BJ (cell line): ENCODE measurements at regions not wholly inside any gene's neighbourhood (a gene's known extent, or its start where the extent isn't known, plus 50 kb on each side); places are given as distances from the start of the nearest gene placed in this dataset.
A peak's percentile ranks its signal among the peaks of the same experiment; 100 is the strongest.

Experiments used
- CTCF ChIA-PET: fragments of 350-600 bp; formaldehyde crosslinking; extraction: SDS; loops from one replicate; lab custom pipeline; 2021; ENCODE audit warnings: antibody characterized with exemption, inconsistent platforms; lab: Yijun Ruan, JAX
- POLR2A ChIA-PET: fragments of 300-600 bp; sonication (Branson Sonifier 250); formaldehyde crosslinking; extraction: SDS; loops from one replicate; lab custom pipeline; 2021; ENCODE audit warnings: antibody characterized with exemption; lab: Charles Lee
- DNase-seq: peaks from one replicate; pipeline ENCODE4 v3.0.0-alpha.2; 2011; ENCODE audit warnings: low read depth
- H3K27me3 ChIP-seq: 2 replicates; pipeline ENCODE4 v1.6.0; 2011; ENCODE audit warnings: low read length; ENCODE audit not compliant: control insufficient read depth, insufficient read depth
- H3K36me3 ChIP-seq: 2 replicates; pipeline ENCODE4 v1.5.1; 2011; ENCODE audit warnings: low read length; ENCODE audit not compliant: control insufficient read depth, insufficient read depth
- H3K4me3 ChIP-seq: 2 replicates; pipeline ENCODE4 v1.5.1; 2011; ENCODE audit warnings: low read depth, mild to moderate bottlenecking, control low read depth, low read length
- TF ChIP-seq, protein P1 (sequence below): IDR thresholded peaks from 2 replicates; pipeline ENCODE4 v1.5.1; 2011; ENCODE audit warnings: low read depth, mild to moderate bottlenecking, control low read depth, inconsistent platforms, low read length, moderate library complexity; ENCODE audit not compliant: insufficient read depth

DNA sequence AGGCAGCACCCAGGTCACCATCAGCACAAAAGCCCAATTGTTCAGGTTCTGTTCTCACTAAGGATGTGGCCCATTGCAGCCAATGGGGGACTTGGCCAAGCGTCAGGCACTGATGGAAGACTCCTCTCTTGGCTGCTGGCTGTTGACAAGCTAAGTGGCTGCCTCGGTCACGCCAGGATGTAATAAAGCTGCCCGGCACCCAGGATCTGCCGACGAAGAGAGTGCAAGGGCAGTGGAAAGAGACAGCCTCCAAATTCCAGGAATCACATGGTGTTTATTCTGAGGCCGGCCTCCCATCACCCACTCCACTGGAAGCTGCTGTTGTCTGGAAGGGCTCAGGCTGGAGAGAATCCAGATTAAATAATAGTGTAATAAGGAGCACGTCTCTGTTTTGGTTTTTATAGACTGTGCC is 451.8 kb upstream of the TBX3 start:
- ChIA-PET POLR2A (no interaction called here), CTCF (interaction anchor here (1.1 to 1.2 kb wide), 2 partner anchors 14 to 20 kb away, joined by 3 read pairs; no protein-coding TSS in a partner anchor)
- TF ChIP-seq, protein P1, sequence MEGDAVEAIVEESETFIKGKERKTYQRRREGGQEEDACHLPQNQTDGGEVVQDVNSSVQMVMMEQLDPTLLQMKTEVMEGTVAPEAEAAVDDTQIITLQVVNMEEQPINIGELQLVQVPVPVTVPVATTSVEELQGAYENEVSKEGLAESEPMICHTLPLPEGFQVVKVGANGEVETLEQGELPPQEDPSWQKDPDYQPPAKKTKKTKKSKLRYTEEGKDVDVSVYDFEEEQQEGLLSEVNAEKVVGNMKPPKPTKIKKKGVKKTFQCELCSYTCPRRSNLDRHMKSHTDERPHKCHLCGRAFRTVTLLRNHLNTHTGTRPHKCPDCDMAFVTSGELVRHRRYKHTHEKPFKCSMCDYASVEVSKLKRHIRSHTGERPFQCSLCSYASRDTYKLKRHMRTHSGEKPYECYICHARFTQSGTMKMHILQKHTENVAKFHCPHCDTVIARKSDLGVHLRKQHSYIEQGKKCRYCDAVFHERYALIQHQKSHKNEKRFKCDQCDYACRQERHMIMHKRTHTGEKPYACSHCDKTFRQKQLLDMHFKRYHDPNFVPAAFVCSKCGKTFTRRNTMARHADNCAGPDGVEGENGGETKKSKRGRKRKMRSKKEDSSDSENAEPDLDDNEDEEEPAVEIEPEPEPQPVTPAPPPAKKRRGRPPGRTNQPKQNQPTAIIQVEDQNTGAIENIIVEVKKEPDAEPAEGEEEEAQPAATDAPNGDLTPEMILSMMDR, result no peak
- DNase-seq, result peak; percentile 64
- Histone ChIP-seq H3K27me3 (no peaks in the 10 kb centered on the region), H3K4me3 (no peak overlapping the region), H3K36me3 (no peaks in the 10 kb centered on the region)

DNA sequence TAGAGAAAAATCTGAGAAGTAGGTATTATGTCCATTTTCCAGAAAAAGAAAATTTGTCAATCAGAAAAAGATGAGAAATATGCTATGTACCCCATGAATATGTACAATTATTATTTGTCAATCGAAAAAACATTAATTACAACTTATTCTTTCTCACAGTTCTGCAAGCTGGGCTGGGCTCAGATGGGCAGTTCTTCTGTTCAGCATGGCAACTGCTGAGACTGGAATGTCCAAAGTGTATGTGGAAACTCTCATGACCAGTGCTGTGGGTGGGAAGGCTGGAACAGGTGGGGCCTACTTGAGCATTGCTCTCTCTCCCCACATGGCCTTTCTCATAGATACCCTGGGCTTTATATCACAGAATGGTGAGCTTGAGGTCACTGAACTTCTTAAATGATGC is 450.3 kb upstream of the TBX3 start:
- Histone ChIP-seq H3K27me3 (no peaks in the 10 kb centered on the region), H3K4me3 (no peak overlapping the region), H3K36me3 (no peaks in the 10 kb centered on the region)
- ChIA-PET CTCF (interaction anchor here (1.0 kb wide), 1 partner anchor 61 kb away, joined by 3 read pairs; no protein-coding TSS in a partner anchor), POLR2A (no interaction called here)
- TF ChIP-seq, protein P1, result no peak
- no peak for DNase-seq

DNA sequence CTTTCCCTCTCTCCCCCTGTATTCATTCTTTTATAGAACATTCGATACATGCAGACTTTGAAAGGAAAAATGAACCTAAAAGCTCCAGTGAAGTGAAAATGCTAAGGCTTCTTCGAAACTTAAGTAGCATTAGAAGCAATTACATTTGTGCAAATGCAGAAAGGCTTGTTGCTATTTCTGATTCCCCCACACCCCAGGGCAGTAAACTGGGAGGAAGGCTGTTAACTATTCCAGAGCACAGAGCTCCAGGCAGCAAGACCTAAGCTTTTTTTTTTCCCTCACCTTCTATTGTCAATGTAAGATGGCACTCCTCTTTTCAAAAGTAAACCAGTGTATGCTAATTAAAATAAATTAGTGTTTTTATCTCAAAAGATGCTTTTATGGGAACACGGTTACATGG is 448.9 kb upstream of the TBX3 start:
- H3K36me3 ChIP-seq, result no peaks in the 10 kb centered on the region
- H3K27me3 ChIP-seq, result no peaks in the 10 kb centered on the region
- TF ChIP-seq, protein P1, result no peak
- no peak overlapping the region for H3K4me3 ChIP-seq
- CTCF ChIA-PET, result interaction anchor here (0.6 to 1.4 kb wide), 4 partner anchors 9 to 879 kb away, joined by 3 to 5 read pairs (median 4); no protein-coding TSS in a partner anchor
- POLR2A ChIA-PET, result interaction anchor here (0.5 kb wide), 1 partner anchor 386 kb away, joined by 3 read pairs; no protein-coding TSS in a partner anchor
- no peak for DNase-seq

DNA sequence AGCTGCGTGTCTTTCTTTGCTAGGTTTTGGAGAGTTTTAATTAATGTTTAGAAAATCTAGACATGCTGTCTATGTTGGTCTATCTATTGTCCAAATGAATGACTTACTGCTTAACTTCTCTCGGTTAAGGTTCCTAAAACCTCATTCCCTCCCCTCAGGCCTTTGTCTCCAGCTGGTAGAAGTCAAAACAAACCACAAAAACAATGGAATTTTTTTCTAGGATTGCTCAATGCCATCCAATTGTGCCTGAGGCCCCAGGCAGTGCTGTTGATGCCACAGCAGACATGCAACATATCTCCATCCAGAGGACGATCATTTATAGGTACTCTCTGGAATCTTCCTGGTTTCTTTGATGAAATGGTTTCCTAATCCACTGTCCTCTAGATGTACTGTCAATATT is 448.2 kb upstream of the TBX3 start:
- Histone ChIP-seq H3K27me3 (no peaks in the 10 kb centered on the region), H3K36me3 (no peaks in the 10 kb centered on the region), H3K4me3 (no peak overlapping the region)
- peak; percentile 50 for DNase-seq
- ChIA-PET POLR2A (interaction anchor here (0.7 kb wide), 1 partner anchor 443 kb away, joined by 3 read pairs; no protein-coding TSS in a partner anchor), CTCF (interaction anchor here (1.0 to 1.4 kb wide), 3 partner anchors 8 to 469 kb away, joined by 3 to 4 read pairs (median 3); no protein-coding TSS in a partner anchor)
- TF ChIP-seq, protein P1, result no peak

DNA sequence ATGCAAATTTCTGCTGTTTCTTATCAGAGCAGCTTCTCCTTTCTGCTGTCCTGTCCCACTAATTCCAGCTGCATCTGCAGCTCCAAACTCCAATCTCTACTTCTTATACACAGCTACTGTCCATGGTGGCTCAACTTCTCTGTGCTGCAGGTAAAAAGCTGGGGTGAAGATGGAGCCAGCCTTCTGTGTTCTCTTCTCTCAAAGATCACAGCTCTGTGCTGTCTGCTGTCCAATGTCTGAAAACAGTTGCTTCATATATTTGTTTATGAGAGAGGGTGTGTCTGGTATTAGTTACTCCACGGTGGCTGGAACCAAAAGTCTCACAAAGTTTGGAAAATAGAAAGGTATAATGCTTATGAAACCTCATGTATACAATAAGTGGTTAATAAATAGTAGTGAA is 445.8 kb upstream of the TBX3 start:
- CTCF ChIA-PET, result interaction anchor here (1.2 kb wide), 1 partner anchor 57 kb away, joined by 3 read pairs; no protein-coding TSS in a partner anchor
- no peak for DNase-seq
- Histone ChIP-seq H3K36me3 (no peaks in the 10 kb centered on the region), H3K4me3 (no peak overlapping the region), H3K27me3 (no peaks in the 10 kb centered on the region)
- TF ChIP-seq, protein P1, result no peak
- POLR2A ChIA-PET, result no interaction called here
